ENCODE measurements at regions not wholly inside any gene's neighbourhood (a gene's known extent, or its start where the extent isn't known, plus 50 kb on each side); places are given as distances from the start of the nearest gene placed in this dataset.

DNA sequence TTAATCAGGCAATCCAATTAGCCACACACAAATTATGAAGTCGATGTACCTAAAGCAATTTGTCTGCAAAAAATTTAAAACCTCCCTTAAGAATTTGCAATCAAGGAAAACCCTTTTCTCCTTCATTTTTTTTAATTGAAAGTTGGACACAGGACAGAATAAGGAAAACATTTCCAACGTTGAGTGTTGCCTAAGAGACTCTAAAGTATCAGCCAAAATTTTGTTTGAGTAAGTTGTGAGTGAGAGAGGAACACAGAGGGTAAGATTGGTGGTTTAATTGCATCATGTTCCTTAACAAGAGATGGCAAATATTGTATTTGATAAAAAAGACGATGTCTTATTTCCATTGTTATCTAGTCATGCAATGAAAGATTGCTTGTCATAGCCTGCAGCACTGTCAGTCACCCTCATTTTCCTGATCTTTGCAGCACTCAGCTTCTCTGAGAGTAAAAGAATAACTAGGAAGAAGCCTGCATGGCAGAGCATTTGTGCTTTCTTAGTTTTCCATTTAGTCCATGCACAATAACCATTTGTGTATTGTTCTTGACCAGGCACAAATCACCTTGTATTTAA lies 115.5 kb downstream of the ICOS start:
- no peak overlapping the region for H3K27ac Mint-ChIP-seq (ENCODE audit: unreplicated experiment)
- peaks cover 2% of the 10 kb centered on the region for H3K36me3 Mint-ChIP-seq (ENCODE audit: low read depth)
- no peak overlapping the region for H3K4me3 Mint-ChIP-seq (ENCODE audit: unreplicated experiment)
- peaks cover 16% of the 10 kb centered on the region for H3K27me3 Mint-ChIP-seq (ENCODE audit: low read depth)
- H3K9me3 Mint-ChIP-seq (ENCODE audit: low read depth): no peaks in the 10 kb centered on the region
- no peaks in the 10 kb centered on the region for H3K4me1 Mint-ChIP-seq (ENCODE audit: low read depth)
- TF ChIP-seq, protein P1, sequence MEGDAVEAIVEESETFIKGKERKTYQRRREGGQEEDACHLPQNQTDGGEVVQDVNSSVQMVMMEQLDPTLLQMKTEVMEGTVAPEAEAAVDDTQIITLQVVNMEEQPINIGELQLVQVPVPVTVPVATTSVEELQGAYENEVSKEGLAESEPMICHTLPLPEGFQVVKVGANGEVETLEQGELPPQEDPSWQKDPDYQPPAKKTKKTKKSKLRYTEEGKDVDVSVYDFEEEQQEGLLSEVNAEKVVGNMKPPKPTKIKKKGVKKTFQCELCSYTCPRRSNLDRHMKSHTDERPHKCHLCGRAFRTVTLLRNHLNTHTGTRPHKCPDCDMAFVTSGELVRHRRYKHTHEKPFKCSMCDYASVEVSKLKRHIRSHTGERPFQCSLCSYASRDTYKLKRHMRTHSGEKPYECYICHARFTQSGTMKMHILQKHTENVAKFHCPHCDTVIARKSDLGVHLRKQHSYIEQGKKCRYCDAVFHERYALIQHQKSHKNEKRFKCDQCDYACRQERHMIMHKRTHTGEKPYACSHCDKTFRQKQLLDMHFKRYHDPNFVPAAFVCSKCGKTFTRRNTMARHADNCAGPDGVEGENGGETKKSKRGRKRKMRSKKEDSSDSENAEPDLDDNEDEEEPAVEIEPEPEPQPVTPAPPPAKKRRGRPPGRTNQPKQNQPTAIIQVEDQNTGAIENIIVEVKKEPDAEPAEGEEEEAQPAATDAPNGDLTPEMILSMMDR (IDR thresholded peaks at IDR 0.05): no peak
- DNase-seq (ENCODE audit: low spot score): no peak

DNA sequence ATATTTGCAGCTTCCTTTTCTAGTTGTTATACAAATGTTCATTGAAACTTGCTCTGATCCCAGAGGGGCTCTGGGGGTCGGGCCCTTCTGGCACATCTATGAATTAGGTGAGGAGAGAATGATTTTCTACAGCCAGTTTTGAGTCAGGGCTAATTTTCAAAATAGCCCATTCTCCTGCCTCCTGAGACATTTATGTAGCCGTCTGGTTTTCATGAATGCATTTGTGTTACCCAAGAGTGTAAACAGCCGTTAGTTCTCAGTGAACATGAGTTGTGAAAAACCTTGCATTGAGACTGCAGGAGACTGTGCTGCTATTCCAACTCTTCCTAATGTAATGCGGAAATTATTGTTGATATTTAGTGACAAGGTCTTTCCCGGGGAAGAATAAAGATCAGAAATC lies 122.5 kb downstream of the ICOS start:
- H3K27me3 Mint-ChIP-seq (ENCODE audit: low read depth): peaks cover 3% of the 10 kb centered on the region
- H3K9me3 Mint-ChIP-seq (ENCODE audit: low read depth): no peaks in the 10 kb centered on the region

DNA sequence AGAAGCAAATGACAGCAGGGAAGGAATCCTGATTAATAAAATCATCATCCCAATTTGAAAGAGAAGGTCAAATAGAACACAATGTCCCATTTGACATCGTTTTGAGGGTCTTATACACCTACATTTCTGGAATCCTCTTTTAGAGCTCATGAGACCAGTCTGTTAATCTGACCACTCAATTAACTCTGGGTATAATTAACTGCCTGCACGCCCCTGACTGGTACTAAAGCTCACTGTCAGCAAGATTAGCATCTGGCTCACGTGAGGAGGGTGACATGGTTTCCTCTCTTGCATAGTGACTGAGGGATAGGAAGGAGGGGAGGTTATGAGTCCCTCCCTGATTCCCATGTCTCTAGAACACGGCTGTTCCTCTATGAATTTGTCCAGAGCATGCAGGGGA lies 124.3 kb downstream of the ICOS start:
- H3K27ac Mint-ChIP-seq (ENCODE audit: unreplicated experiment): no peak overlapping the region
- peaks cover 7% of the 10 kb centered on the region for H3K4me1 Mint-ChIP-seq (ENCODE audit: low read depth)
- H3K9me3 Mint-ChIP-seq (ENCODE audit: low read depth): no peaks in the 10 kb centered on the region
- H3K4me3 Mint-ChIP-seq (ENCODE audit: unreplicated experiment): no peak overlapping the region
- H3K36me3 Mint-ChIP-seq (ENCODE audit: low read depth): no peaks in the 10 kb centered on the region
- no peak for DNase-seq (ENCODE audit: low spot score)
- TF ChIP-seq, protein P1 (IDR thresholded peaks at IDR 0.05): no peak
- peaks cover 2% of the 10 kb centered on the region for H3K27me3 Mint-ChIP-seq (ENCODE audit: low read depth)

More for the DNA sequence above, 122.5 kb downstream of the ICOS start:
- no peak for DNase-seq (ENCODE audit: low spot score)
- H3K27ac Mint-ChIP-seq (ENCODE audit: unreplicated experiment): no peak overlapping the region
- H3K4me1 Mint-ChIP-seq (ENCODE audit: low read depth): no peaks in the 10 kb centered on the region
- H3K36me3 Mint-ChIP-seq (ENCODE audit: low read depth): no peaks in the 10 kb centered on the region
- TF ChIP-seq, protein P1 (IDR thresholded peaks at IDR 0.05): no peak
- no peak overlapping the region for H3K4me3 Mint-ChIP-seq (ENCODE audit: unreplicated experiment)

DNA sequence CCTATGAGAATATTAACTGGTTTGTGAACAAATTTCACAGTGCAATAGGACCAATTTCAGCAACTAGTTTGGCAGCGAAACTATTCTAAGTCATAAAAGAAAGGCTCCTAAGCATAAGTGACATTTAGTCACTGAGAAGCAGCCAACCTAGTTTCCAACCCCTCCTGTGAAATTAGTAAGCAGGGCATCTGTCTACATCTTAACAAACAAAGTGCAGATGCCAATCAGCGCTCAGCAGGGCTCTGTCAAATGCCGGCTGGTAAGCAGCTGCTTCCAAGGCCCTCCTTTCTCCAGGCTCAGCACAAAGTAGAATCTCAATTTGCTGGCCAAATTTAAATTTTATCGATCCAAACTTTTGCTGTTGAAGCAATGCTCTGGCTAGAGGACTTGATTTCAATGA lies 124.7 kb downstream of the ICOS start:
- no peaks in the 10 kb centered on the region for H3K9me3 Mint-ChIP-seq (ENCODE audit: low read depth)
- H3K27me3 Mint-ChIP-seq (ENCODE audit: low read depth): peaks cover 2% of the 10 kb centered on the region
- TF ChIP-seq, protein P1 (IDR thresholded peaks at IDR 0.05): no peak
- no peak for DNase-seq (ENCODE audit: low spot score)
- peaks cover 10% of the 10 kb centered on the region for H3K4me1 Mint-ChIP-seq (ENCODE audit: low read depth)
- H3K4me3 Mint-ChIP-seq (ENCODE audit: unreplicated experiment): no peak overlapping the region
- H3K36me3 Mint-ChIP-seq (ENCODE audit: low read depth): no peaks in the 10 kb centered on the region
- no peak overlapping the region for H3K27ac Mint-ChIP-seq (ENCODE audit: unreplicated experiment)

DNA sequence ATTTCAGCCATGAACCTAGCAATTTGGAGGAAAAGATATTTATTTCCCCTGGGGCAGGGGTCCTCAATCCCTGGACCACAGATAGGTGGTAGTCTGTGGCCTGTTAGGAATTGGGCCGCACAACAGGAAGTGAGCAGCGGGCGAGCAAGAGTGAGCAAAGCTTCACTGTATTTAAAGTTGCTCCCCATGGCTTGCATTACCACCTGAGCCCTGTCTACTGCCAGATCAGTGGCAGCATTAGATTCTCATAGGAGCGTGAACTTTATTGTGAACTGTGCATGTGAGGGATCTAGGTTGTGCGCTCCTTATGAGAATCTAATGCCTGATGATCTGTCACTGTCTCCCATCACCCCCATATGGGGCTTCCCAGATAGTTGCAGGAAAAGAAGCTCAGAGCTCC lies 127.6 kb downstream of the ICOS start:
- Mint-ChIP-seq H3K27me3 (ENCODE audit: low read depth) (peaks cover 2% of the 10 kb centered on the region), H3K4me1 (ENCODE audit: low read depth) (peaks cover 10% of the 10 kb centered on the region), H3K4me3 (ENCODE audit: unreplicated experiment) (no peak overlapping the region), H3K9me3 (ENCODE audit: low read depth) (no peaks in the 10 kb centered on the region), H3K36me3 (ENCODE audit: low read depth) (no peaks in the 10 kb centered on the region), H3K27ac (ENCODE audit: unreplicated experiment) (no peak overlapping the region)
- no peak for DNase-seq (ENCODE audit: low spot score)
- TF ChIP-seq, protein P1 (IDR thresholded peaks at IDR 0.05): no peak

Data from chondrocyte (in vitro differentiated cells).